IMR-90 (cell line): ENCODE measurements at regions not wholly inside any gene's neighbourhood (a gene's known extent, or its start where the extent isn't known, plus 50 kb on each side); places are given as distances from the start of the nearest gene placed in this dataset.

Source experiments
- ATAC-seq: fragments of 200-7000 bp; cut with Tn5 transposase; 2 replicates; pipeline ENCODE4 v1.9.1; 2020; ENCODE audit warnings: low read depth, mild to moderate bottlenecking, moderate library complexity
- BruUV-seq: library from RNA; stranded (reverse); fragments of 400-500 nt; replicated peaks from 2 replicates; lab custom pipeline; 2021; lab: Mats Ljungman, UMichigan
- CTCF ChIA-PET: fragments of 300-600 bp; formaldehyde crosslinking; extraction: SDS; loops from one replicate; lab custom pipeline; 2021; ENCODE audit warnings: antibody characterized with exemption; lab: Yijun Ruan, JAX
- POLR2A ChIA-PET: fragments of 300-600 bp; sonication (Branson Sonifier 250); formaldehyde crosslinking; loops from one replicate; lab custom pipeline; 2022; ENCODE audit warnings: antibody characterized with exemption; ENCODE audit not compliant: unreplicated experiment; lab: Charles Lee
- DNase-seq: peaks from one replicate; pipeline ENCODE4 v3.0.0; 2013
- H2AFZ ChIP-seq: replicated peaks from 2 replicates; pipeline ENCODE3; 2013; ENCODE audit warnings: low read length, mild to moderate bottlenecking; ENCODE audit not compliant: poor library complexity
- H2AK5ac ChIP-seq: 2 replicates; pipeline ENCODE4 v1.6.1; 2013; ENCODE audit warnings: low read depth, low read length, inconsistent platforms
- H2AK9ac ChIP-seq: replicated peaks from 2 replicates; pipeline ENCODE3; 2013; ENCODE audit warnings: mild to moderate bottlenecking, low read depth, low read length, moderate library complexity; ENCODE audit not compliant: poor library complexity
- H2BK120ac ChIP-seq: 2 replicates; pipeline ENCODE4 v1.6.1; 2013; ENCODE audit warnings: low read depth, low read length, inconsistent platforms
- H2BK15ac ChIP-seq: 3 replicates; pipeline ENCODE4 v1.6.1; 2013; ENCODE audit warnings: low read depth, low read length, inconsistent platforms
- H2BK20ac ChIP-seq: 2 replicates; pipeline ENCODE4 v1.6.1; 2013; ENCODE audit warnings: low read depth, mild to moderate bottlenecking, inconsistent platforms, low read length, moderate library complexity
- H2BK5ac ChIP-seq: 2 replicates; pipeline ENCODE4 v1.6.1; 2013; ENCODE audit warnings: mild to moderate bottlenecking, low read depth, low read length, inconsistent platforms; ENCODE audit not compliant: poor library complexity, severe bottlenecking
- H3K14ac ChIP-seq: replicated peaks from 2 replicates; pipeline ENCODE4 v1.6.1; 2013; ENCODE audit warnings: low read depth, low read length, inconsistent platforms
- H3K18ac ChIP-seq: 2 replicates; pipeline ENCODE4 v1.6.1; 2013; ENCODE audit warnings: low read depth, low read length, control low read depth
- H3K23ac ChIP-seq: 2 replicates; pipeline ENCODE4 v1.6.1; 2013; ENCODE audit warnings: low read depth, low read length, inconsistent platforms
- H3K27ac ChIP-seq: 2 replicates; pipeline ENCODE4 v1.5.1; 2013; ENCODE audit warnings: mild to moderate bottlenecking, control low read depth, low read length; ENCODE audit not compliant: insufficient read depth
- H3K27me3 ChIP-seq: 2 replicates; pipeline ENCODE4 v1.6.1; 2013; ENCODE audit warnings: low read length; ENCODE audit not compliant: control insufficient read depth, insufficient read depth
- H3K36me3 ChIP-seq: 2 replicates; pipeline ENCODE4 v1.6.1; 2013; ENCODE audit warnings: low read length, mixed read lengths; ENCODE audit not compliant: control insufficient read depth, insufficient read depth
- H3K4ac ChIP-seq: 2 replicates; pipeline ENCODE4 v1.6.1; 2013; ENCODE audit warnings: low read depth, low read length, inconsistent platforms
- H3K4me1 ChIP-seq: 2 replicates; pipeline ENCODE4 v1.6.1; 2013; ENCODE audit warnings: low read length, mixed read lengths; ENCODE audit not compliant: control insufficient read depth, insufficient read depth
- H3K4me2 ChIP-seq: 2 replicates; pipeline ENCODE4 v1.6.1; 2013; ENCODE audit warnings: low read depth, mild to moderate bottlenecking, control low read depth, low read length, moderate library complexity
- H3K4me3 ChIP-seq: 2 replicates; pipeline ENCODE4 v1.5.1; 2013; ENCODE audit warnings: low read depth, mild to moderate bottlenecking, control low read depth, low read length, moderate library complexity; ENCODE audit not compliant: insufficient read depth
- H3K56ac ChIP-seq: 2 replicates; pipeline ENCODE4 v1.6.1; 2013; ENCODE audit warnings: low read length, inconsistent platforms; ENCODE audit not compliant: insufficient read depth; ENCODE audit errors: extremely low read depth
- H3K79me1 ChIP-seq, 2 experiments: 2 replicates each; pipeline ENCODE4 v1.6.1; 2013; ENCODE audit warnings: low read length in 2 of 2, inconsistent platforms in 1 of 2, low read depth in 1 of 2
- H3K9ac ChIP-seq: 2 replicates; pipeline ENCODE4 v1.6.1; 2013; ENCODE audit warnings: low read depth, low read length, control low read depth
- H3K9me1 ChIP-seq: 2 replicates; pipeline ENCODE4 v1.6.1; 2013; ENCODE audit warnings: low read length, inconsistent platforms; ENCODE audit not compliant: insufficient read depth
- H3K9me3 ChIP-seq: 2 replicates; pipeline ENCODE4 v1.6.1; 2013; ENCODE audit warnings: low read length; ENCODE audit not compliant: control insufficient read depth, insufficient read depth
- H4K20me1 ChIP-seq: 2 replicates; pipeline ENCODE4 v1.6.1; 2013; ENCODE audit warnings: low read length, inconsistent platforms; ENCODE audit not compliant: insufficient read depth
- H4K5ac ChIP-seq: 2 replicates; pipeline ENCODE4 v1.6.1; 2013; ENCODE audit warnings: mild to moderate bottlenecking, low read depth, low read length, control low read depth
- H4K8ac ChIP-seq, 2 experiments: 2 replicates each; pipeline ENCODE4 v1.6.1; 2013; ENCODE audit warnings: low read depth in 2 of 2, low read length in 2 of 2, control low read depth in 1 of 2, inconsistent platforms in 1 of 2
- H4K91ac ChIP-seq: 2 replicates; pipeline ENCODE4 v1.6.1; 2013; ENCODE audit warnings: low read depth, low read length, inconsistent platforms; ENCODE audit not compliant: insufficient read depth
- CHD1 ChIP-seq: IDR thresholded peaks from 2 replicates; pipeline ENCODE4 v1.6.1; 2012; ENCODE audit warnings: low read depth, low read length, improper control_type of control experiment
- WGBS, 2 experiments: methylation state at CpG; one replicate each; pipeline versions ENCODE4 v1.1.5 to v1.1.7; 2013; ENCODE audit warnings: missing lambda C conversion rate in 2 of 2; ENCODE audit not compliant: insufficient read length in 1 of 2; ENCODE audit errors: extremely low coverage in 2 of 2; 5-methylcytosine and 5-hydroxymethylcytosine counted together
- dilution Hi-C: fragments of 300-500 bp; cut with HindIII; formaldehyde crosslinking; loops from one replicate; pipeline ENCODE4 v1.14.3; 2018; ENCODE audit warnings: low sequenced_read_pairs; ENCODE audit not compliant: unreplicated experiment
- in situ Hi-C: fragments of 300-500 bp; cut with MboI; formaldehyde crosslinking; loops from 3 replicates; pipeline ENCODE4 v1.14.3; 2019; ENCODE audit warnings: low sequenced_read_pairs, inconsistent platforms, mixed read lengths
- intact Hi-C: fragments of 100-400 bp; cut with micrococcal nuclease; formaldehyde crosslinking; loops from 2 replicates; pipeline ENCODE4 v1.10.0; 2022

- Histone ChIP-seq H3K18ac (no peak overlapping the region), H3K36me3 (no peaks in the 10 kb centered on the region), H3K56ac (no peak overlapping the region), H3K4ac (no peak overlapping the region), H3K27ac (no peak overlapping the region), H2AK9ac (no peak overlapping the region), H4K5ac (no peak overlapping the region), H2BK5ac (no peak overlapping the region), H3K79me1 (no peaks in the 10 kb centered on the region), H3K4me3 (no peak overlapping the region), H2BK20ac (no peak overlapping the region), H2BK15ac (peak overlapping the region; percentile 55; the same call in 2 of the 3 replicates), H4K91ac (no peak overlapping the region), H2AFZ (no peak overlapping the region), H2AK5ac (no peak overlapping the region), H3K9ac (no peak overlapping the region), H4K20me1 (no peaks in the 10 kb centered on the region), H2BK120ac (no peak overlapping the region), H3K9me1 (0 out of 2 replicates have a peak, but pooled peaks cover 3% of the 10 kb centered on the region), H3K14ac (no peak overlapping the region), H3K4me1 (peaks cover under 1% of the 10 kb centered on the region; the same call in 1 of the 2 replicates), H4K8ac (no peak overlapping the region), H3K4me2 (no peak overlapping the region), H3K23ac (no peak overlapping the region), H3K9me3 (no peaks in the 10 kb centered on the region), H3K27me3 (no peaks in the 10 kb centered on the region)
- no TSS peak for BruUV-seq
- ATAC-seq (no peak), DNase-seq (no peak)
- intact Hi-C loops = no loop called here
- in situ Hi-C loops = no loop called here
- no peak for TF ChIP-seq CHD1
- dilution Hi-C loops = no loop called here
- CTCF ChIA-PET = no interaction called here
- POLR2A ChIA-PET = no interaction called here
- WGBS, 2 experiments = no CpG with 5 or more reads among the region's 2 CpGs
Measured at GRCh38 chr11:130994043-130994442, 77.8 kb upstream of the SNX19 start.
